ENCODE measurements at regions not wholly inside any gene's neighbourhood (a gene's known extent, or its start where the extent isn't known, plus 50 kb on each side); places are given as distances from the start of the nearest gene placed in this dataset.

DNA sequence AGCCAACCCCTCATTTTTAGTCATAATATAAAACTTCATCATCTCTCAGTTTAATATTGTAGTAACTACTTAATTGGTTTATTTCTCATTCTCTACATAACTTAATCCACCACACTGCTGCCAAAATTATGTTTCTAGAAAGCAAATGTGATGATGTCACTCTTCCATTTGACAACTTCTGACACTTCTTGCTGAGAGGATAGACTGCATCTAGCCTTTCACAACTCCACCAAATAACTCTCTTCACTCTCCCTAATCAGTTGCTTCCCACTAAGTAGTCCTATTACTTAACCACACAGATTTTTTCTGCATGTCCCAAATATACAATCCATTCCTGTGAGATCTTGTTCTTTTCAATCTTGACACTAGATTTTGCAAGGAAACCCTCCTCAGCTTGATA lies 951.3 kb downstream of the EPHA7 start:
- H3K4me3 ChIP-seq (ENCODE audit: low read depth in 1 of 3, low read length in 3 of 3), result no peak overlapping the region
- TF ChIP-seq NR2F2 (IDR thresholded peaks at IDR 0.05) (no peak), RAD21 (IDR thresholded peaks at IDR 0.05) (no peak), HNF4G (IDR thresholded peaks at IDR 0.05) (no peak)
- TF ChIP-seq, protein P1, sequence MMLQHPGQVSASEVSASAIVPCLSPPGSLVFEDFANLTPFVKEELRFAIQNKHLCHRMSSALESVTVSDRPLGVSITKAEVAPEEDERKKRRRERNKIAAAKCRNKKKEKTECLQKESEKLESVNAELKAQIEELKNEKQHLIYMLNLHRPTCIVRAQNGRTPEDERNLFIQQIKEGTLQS (IDR thresholded peaks at IDR 0.05), result no peak
- no peaks in the 10 kb centered on the region for H3K36me3 ChIP-seq (ENCODE audit: control insufficient read depth in 4 of 4, insufficient read depth in 3 of 4, low read depth in 1 of 4, low read length in 3 of 4)
- no peaks in the 10 kb centered on the region for H3K4me1 ChIP-seq (ENCODE audit: control insufficient read depth in 4 of 4, insufficient read depth in 4 of 4, low read length in 3 of 4)
- H3K27me3 ChIP-seq (ENCODE audit: control insufficient read depth in 4 of 4, insufficient read depth in 4 of 4, low read length in 3 of 4), result no peaks in the 10 kb centered on the region
- H3K9me3 ChIP-seq (ENCODE audit: control insufficient read depth in 4 of 4, low read length in 3 of 4), result peaks cover 0 to 3% (median 1%) of the 10 kb centered on the region in 4 donors
- no peak for DNase-seq (ENCODE audit: low spot score)
- H3K27ac ChIP-seq (ENCODE audit: low read depth in 1 of 2, low read length in 2 of 2), result no peak overlapping the region
- H3K9ac ChIP-seq (ENCODE audit: low read depth in 1 of 2, low read length in 2 of 2), result no peak overlapping the region

DNA sequence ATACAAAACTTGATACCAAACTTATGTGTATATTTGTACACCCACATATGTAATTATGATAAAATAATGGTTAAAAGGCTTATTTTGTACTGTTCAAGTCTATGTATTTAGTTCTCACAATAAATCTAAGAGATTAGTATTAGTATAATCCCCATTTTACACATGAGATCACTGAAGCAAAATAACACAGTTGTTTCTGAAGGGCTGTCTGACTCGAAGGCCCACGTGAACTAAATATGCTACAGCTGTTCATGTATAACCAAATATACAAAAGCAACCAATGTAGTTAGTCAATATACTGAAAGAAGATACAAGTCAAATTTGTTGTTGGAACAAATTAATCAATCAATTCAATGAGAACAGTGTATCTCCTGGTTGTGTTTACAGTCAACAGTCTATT lies 959.2 kb downstream of the EPHA7 start:
- no peaks in the 10 kb centered on the region for H3K4me1 ChIP-seq (ENCODE audit: control insufficient read depth in 4 of 4, insufficient read depth in 4 of 4, low read length in 3 of 4)
- H3K9ac ChIP-seq (ENCODE audit: low read depth in 1 of 2, low read length in 2 of 2), result no peak overlapping the region
- DNase-seq (ENCODE audit: low spot score), result no peak
- TF ChIP-seq TAF1 (conservative IDR thresholded peaks at IDR 0.05), result no peak
- TF ChIP-seq, protein P2, sequence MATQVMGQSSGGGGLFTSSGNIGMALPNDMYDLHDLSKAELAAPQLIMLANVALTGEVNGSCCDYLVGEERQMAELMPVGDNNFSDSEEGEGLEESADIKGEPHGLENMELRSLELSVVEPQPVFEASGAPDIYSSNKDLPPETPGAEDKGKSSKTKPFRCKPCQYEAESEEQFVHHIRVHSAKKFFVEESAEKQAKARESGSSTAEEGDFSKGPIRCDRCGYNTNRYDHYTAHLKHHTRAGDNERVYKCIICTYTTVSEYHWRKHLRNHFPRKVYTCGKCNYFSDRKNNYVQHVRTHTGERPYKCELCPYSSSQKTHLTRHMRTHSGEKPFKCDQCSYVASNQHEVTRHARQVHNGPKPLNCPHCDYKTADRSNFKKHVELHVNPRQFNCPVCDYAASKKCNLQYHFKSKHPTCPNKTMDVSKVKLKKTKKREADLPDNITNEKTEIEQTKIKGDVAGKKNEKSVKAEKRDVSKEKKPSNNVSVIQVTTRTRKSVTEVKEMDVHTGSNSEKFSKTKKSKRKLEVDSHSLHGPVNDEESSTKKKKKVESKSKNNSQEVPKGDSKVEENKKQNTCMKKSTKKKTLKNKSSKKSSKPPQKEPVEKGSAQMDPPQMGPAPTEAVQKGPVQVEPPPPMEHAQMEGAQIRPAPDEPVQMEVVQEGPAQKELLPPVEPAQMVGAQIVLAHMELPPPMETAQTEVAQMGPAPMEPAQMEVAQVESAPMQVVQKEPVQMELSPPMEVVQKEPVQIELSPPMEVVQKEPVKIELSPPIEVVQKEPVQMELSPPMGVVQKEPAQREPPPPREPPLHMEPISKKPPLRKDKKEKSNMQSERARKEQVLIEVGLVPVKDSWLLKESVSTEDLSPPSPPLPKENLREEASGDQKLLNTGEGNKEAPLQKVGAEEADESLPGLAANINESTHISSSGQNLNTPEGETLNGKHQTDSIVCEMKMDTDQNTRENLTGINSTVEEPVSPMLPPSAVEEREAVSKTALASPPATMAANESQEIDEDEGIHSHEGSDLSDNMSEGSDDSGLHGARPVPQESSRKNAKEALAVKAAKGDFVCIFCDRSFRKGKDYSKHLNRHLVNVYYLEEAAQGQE (IDR thresholded peaks at IDR 0.05), result no peak
- H3K27me3 ChIP-seq (ENCODE audit: control insufficient read depth in 4 of 4, insufficient read depth in 4 of 4, low read length in 3 of 4), result no peaks in the 10 kb centered on the region
- no peak overlapping the region for H3K27ac ChIP-seq (ENCODE audit: low read depth in 1 of 2, low read length in 2 of 2)
- no peaks in the 10 kb centered on the region for H3K36me3 ChIP-seq (ENCODE audit: control insufficient read depth in 4 of 4, insufficient read depth in 3 of 4, low read depth in 1 of 4, low read length in 3 of 4)
- WGBS, result 85% methylated on average over 2 of the region's 2 CpGs
- no peaks in the 10 kb centered on the region for H3K9me3 ChIP-seq (ENCODE audit: control insufficient read depth in 4 of 4, low read length in 3 of 4)
- no peak overlapping the region for H3K4me3 ChIP-seq (ENCODE audit: low read depth in 1 of 3, low read length in 3 of 3)

DNA sequence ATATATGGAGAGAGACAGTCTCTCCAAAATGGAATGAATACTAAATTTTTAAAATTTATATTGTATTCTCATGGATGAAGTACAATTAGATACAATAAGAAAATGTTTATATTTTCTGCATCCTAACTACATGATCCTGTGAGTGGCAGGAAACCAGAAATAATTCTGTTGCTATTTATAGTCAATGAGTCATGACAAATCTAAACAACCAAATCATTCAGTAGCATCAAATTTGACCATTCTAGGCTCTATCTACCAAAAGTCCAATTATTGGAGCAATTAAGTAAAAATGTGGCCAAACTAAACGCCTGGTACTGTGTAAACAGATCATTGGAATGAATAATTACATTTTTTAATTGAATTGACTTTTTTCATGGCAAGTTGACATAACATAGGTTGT lies 959.8 kb downstream of the EPHA7 start:
- Histone ChIP-seq H3K27me3 (ENCODE audit: control insufficient read depth in 4 of 4, insufficient read depth in 4 of 4, low read length in 3 of 4) (no peaks in the 10 kb centered on the region), H3K9ac (ENCODE audit: low read depth in 1 of 2, low read length in 2 of 2) (no peak overlapping the region), H3K9me3 (ENCODE audit: control insufficient read depth in 4 of 4, low read length in 3 of 4) (no peaks in the 10 kb centered on the region), H3K36me3 (ENCODE audit: control insufficient read depth in 4 of 4, insufficient read depth in 3 of 4, low read depth in 1 of 4, low read length in 3 of 4) (no peaks in the 10 kb centered on the region), H3K4me1 (ENCODE audit: control insufficient read depth in 4 of 4, insufficient read depth in 4 of 4, low read length in 3 of 4) (no peaks in the 10 kb centered on the region), H3K27ac (ENCODE audit: low read depth in 1 of 2, low read length in 2 of 2) (no peak overlapping the region), H3K4me3 (ENCODE audit: low read depth in 1 of 3, low read length in 3 of 3) (no peak overlapping the region)
- TF ChIP-seq RAD21 (IDR thresholded peaks at IDR 0.05) (no peak), EGR1 (IDR thresholded peaks at IDR 0.05; ENCODE audit: low read depth in 2 of 2) (no peak), HNF4A (conservative IDR thresholded peaks at IDR 0.05) (no peak), RXRA (IDR thresholded peaks at IDR 0.05) (no peak)
- TF ChIP-seq, protein P2 (IDR thresholded peaks at IDR 0.05), result no peak
- DNase-seq (ENCODE audit: low spot score), result no peak
- 32% methylated on average over 1 of the region's 1 CpG for WGBS

Data from liver (tissue), 7 donors.